Mesendoderm (in vitro differentiated cells): ENCODE measurements at regions not wholly inside any gene's neighbourhood (a gene's known extent, or its start where the extent isn't known, plus 50 kb on each side); places are given as distances from the start of the nearest gene placed in this dataset.

Experiments
- DNase-seq: peaks from one replicate; pipeline ENCODE4 v3.0.0; 2013
- H2AK5ac ChIP-seq: 2 replicates; pipeline ENCODE4 v1.6.1; 2013; ENCODE audit warnings: low read length, inconsistent platforms
- H2BK120ac ChIP-seq: 2 replicates; pipeline ENCODE4 v1.6.1; 2013; ENCODE audit warnings: low read depth, mild to moderate bottlenecking, low read length, moderate library complexity, mixed read lengths
- H2BK15ac ChIP-seq: replicated peaks from 2 replicates; pipeline ENCODE4 v1.6.1; 2013; ENCODE audit warnings: low read depth, mild to moderate bottlenecking, moderate library complexity
- H2BK5ac ChIP-seq: 2 replicates; pipeline ENCODE4 v1.6.1; 2013; ENCODE audit warnings: low read length, inconsistent platforms
- H3K18ac ChIP-seq: 2 replicates; pipeline ENCODE4 v1.6.1; 2013; ENCODE audit warnings: mild to moderate bottlenecking, low read length, mixed read lengths
- H3K23ac ChIP-seq: one replicate; pipeline ENCODE4 v1.6.1; 2013; ENCODE audit warnings: low read length
- H3K27ac ChIP-seq: 2 replicates; pipeline ENCODE4 v1.5.1; 2013; ENCODE audit warnings: low read depth, mild to moderate bottlenecking, inconsistent platforms, low read length, moderate library complexity
- H3K27me3 ChIP-seq: 2 replicates; pipeline ENCODE4 v1.6.1; 2013; ENCODE audit warnings: low read length, control low read depth, mild to moderate bottlenecking, inconsistent platforms; ENCODE audit not compliant: insufficient read depth, poor library complexity
- H3K36me3 ChIP-seq: 2 replicates; pipeline ENCODE4 v1.6.1; 2013; ENCODE audit warnings: low read length, inconsistent platforms; ENCODE audit not compliant: control insufficient read depth, insufficient read depth
- H3K4ac ChIP-seq: one replicate; pipeline ENCODE4 v1.6.1; 2013; ENCODE audit warnings: low read depth, mild to moderate bottlenecking, low read length, moderate library complexity
- H3K4me1 ChIP-seq: 2 replicates; pipeline ENCODE4 v1.6.1; 2013; ENCODE audit warnings: low read depth, low read length, inconsistent platforms; ENCODE audit not compliant: control insufficient read depth
- H3K4me2 ChIP-seq: 2 replicates; pipeline ENCODE4 v1.6.1; 2013; ENCODE audit warnings: low read length
- H3K4me3 ChIP-seq: 2 replicates; pipeline ENCODE4 v1.5.1; 2013; ENCODE audit warnings: mild to moderate bottlenecking, low read length
- H3K56ac ChIP-seq: one replicate; pipeline ENCODE4 v1.6.1; 2013; ENCODE audit warnings: low read length
- H3K79me1 ChIP-seq: 2 replicates; pipeline ENCODE4 v1.6.1; 2013; ENCODE audit warnings: low read length, inconsistent platforms
- H3K79me2 ChIP-seq: 2 replicates; pipeline ENCODE4 v1.6.1; 2013; ENCODE audit warnings: mild to moderate bottlenecking, low read length; ENCODE audit not compliant: control insufficient read depth, insufficient read depth
- H3K9ac ChIP-seq: 2 replicates; pipeline ENCODE4 v1.6.1; 2013; ENCODE audit warnings: low read length, inconsistent platforms
- H4K5ac ChIP-seq: one replicate; pipeline ENCODE4 v1.6.1; 2013; ENCODE audit warnings: low read length
- H4K8ac ChIP-seq: one replicate; pipeline ENCODE4 v1.6.1; 2013; ENCODE audit warnings: low read depth, mild to moderate bottlenecking, control low read depth, low read length, moderate library complexity
- WGBS: extraction: QIAGEN DNeasy Blood & Tissue Kit; methylation state at CpG from one replicate; pipeline ENCODE4 v1.1.7; 2013; ENCODE audit warnings: low lambda C conversion rate, missing lambda C conversion rate; ENCODE audit not compliant: insufficient coverage; ENCODE audit errors: extremely low coverage; 5-methylcytosine and 5-hydroxymethylcytosine counted together

DNA sequence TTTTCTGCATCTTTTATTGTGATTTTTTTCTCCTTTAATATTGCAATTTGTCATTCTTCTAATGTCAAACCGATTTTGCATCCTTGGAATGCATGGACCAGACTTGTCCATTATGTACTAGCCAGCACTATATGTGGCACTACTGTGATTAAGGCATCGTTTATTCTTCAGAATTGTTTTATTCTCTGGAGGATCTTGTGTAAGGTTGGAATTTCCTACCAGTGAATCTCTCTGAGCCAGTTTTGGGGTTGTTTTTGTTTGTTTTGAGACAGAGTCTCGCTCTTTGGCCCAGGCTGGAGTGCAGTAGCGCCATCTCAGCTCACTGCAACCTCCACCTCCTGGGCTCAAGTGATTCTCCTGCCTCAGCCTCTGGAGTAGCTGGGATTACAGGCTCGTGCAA, 58.5 kb downstream of the IGLL5 start:
- Histone ChIP-seq H2BK5ac (no peak overlapping the region), H3K79me1 (no peaks in the 10 kb centered on the region), H3K9ac (no peak overlapping the region), H3K79me2 (no peaks in the 10 kb centered on the region), H4K8ac (no peak overlapping the region), H3K56ac (no peak overlapping the region), H3K27me3 (no peaks in the 10 kb centered on the region), H3K4ac (no peak overlapping the region), H2AK5ac (no peak overlapping the region), H3K36me3 (no peaks in the 10 kb centered on the region), H3K18ac (no peak overlapping the region), H3K4me2 (no peak overlapping the region), H2BK120ac (no peak overlapping the region), H3K23ac (no peak overlapping the region), H4K5ac (no peak overlapping the region), H3K4me1 (peaks cover 6% of the 10 kb centered on the region), H2BK15ac (no peak overlapping the region), H3K27ac (no peak overlapping the region), H3K4me3 (no peak overlapping the region)
- no peak for DNase-seq
- no CpG with 5 or more reads among the region's 5 CpGs for WGBS

DNA sequence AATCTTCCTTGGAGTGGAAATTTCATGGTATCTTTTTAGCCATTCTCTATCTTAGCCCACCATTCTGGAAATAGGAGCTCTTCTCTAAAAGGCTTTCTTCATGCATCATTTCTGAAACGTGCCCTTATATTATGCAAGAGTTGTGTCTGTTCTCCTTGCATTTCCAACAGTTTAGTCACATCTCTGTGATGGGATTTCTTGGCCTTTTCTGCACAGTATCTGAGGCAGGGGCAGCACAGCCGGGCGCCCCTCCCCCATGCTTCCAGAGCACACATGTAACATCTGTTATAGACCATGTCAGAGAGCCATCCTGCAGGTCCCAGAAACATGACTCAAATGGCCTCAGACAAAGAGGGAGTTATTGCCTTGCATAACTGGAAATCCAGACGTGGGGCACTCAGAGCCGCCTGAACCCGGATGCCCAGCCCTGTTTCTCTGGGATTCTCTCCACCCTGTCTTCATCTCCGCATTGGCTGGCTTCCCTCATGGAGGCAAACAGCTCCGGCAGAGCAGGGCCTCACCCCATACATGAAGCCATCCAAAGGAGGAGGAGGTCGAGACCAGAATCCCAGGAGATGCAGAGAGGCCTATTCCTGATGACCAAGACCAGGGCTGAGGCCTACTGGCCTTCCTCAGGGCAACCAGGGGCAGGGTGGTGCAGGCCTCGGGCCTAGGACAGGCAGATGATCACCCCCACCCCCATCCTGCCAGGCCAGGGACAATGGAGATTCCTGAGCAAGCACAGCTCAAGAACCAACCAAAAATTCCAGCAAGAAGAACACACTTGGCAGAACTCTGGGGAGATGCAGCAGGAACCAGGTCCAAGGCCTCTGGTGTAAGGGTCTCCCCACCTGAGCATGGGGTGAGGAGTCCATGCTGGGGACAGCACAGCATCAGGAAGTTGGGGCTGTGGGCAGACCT, 61.3 kb downstream of the IGLL5 start:
- no peaks in the 10 kb centered on the region for H3K4me1 ChIP-seq
- no peak overlapping the region for H3K27ac ChIP-seq

DNA sequence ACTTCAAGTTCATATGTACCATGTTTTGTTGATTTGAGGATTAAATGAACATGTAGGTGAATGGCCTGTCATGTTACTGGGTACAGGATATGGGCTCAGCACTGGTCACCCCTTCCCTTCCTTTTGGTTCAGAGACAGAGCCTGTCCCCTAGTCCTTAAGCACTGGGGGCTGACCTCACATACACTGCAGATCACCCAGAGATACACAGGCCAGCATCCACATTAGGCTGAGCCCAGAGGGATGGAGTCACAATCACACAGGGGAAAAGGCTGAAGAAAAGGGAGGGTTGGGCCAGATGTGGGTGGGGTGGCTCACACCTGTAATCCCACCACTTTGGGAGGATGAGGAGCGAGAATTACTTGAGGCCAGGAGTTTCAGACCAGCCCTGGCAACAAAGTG, 62.3 kb downstream of the IGLL5 start:
- WGBS, result no CpG with 5 or more reads among the region's 1 CpG
- H3K4me1 ChIP-seq, result no peaks in the 10 kb centered on the region

More for the DNA sequence above, 61.3 kb downstream of the IGLL5 start:
- H2BK15ac ChIP-seq, result no peak overlapping the region
- H2BK5ac ChIP-seq, result no peak overlapping the region
- no peak overlapping the region for H3K4ac ChIP-seq
- H4K8ac ChIP-seq, result no peak overlapping the region
- H3K4me3 ChIP-seq, result no peak overlapping the region
- no peak for DNase-seq
- no peaks in the 10 kb centered on the region for H3K79me2 ChIP-seq
- no peak overlapping the region for H3K18ac ChIP-seq
- no peak overlapping the region for H2AK5ac ChIP-seq
- no CpG with 5 or more reads among the region's 10 CpGs for WGBS
- no peak overlapping the region for H3K56ac ChIP-seq
- H3K23ac ChIP-seq, result no peak overlapping the region
- no peak overlapping the region for H3K4me2 ChIP-seq
- no peak overlapping the region for H2BK120ac ChIP-seq
- no peak overlapping the region for H4K5ac ChIP-seq
- H3K36me3 ChIP-seq, result no peaks in the 10 kb centered on the region
- H3K9ac ChIP-seq, result no peak overlapping the region
- H3K79me1 ChIP-seq, result no peaks in the 10 kb centered on the region
- H3K27me3 ChIP-seq, result no peaks in the 10 kb centered on the region

DNA sequence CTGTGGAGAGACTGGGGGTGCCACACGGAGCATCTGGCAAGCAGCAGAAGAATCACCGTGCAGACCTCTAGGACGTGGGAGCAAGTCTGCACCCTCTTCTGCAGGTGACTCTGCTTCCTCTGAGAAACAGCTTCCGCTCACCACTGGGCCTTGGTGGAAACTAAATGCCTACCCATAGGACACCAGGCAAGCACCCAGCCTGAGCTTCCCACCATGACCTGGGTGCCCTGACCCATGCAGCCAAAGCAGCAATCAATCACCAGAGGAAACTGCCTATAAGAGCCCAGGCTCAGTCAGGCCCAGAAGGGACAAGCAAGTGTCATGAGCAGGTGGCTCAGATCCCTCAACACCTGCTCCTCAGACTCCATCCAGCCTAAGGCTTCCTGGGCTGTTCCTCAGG, 63.4 kb downstream of the IGLL5 start:
- H3K79me1 ChIP-seq, result no peaks in the 10 kb centered on the region
- no peak overlapping the region for H3K4me3 ChIP-seq
- H3K56ac ChIP-seq, result no peak overlapping the region
- no peak overlapping the region for H3K18ac ChIP-seq
- no CpG with 5 or more reads among the region's 4 CpGs for WGBS
- H2BK5ac ChIP-seq, result no peak overlapping the region
- H3K4me1 ChIP-seq, result no peaks in the 10 kb centered on the region
- no peak overlapping the region for H3K23ac ChIP-seq
- no peak overlapping the region for H3K9ac ChIP-seq
- H3K79me2 ChIP-seq, result no peaks in the 10 kb centered on the region
- H3K27ac ChIP-seq, result no peak overlapping the region
- no peak for DNase-seq
- no peaks in the 10 kb centered on the region for H3K36me3 ChIP-seq
- H4K5ac ChIP-seq, result no peak overlapping the region
- no peak overlapping the region for H3K4ac ChIP-seq
- no peak overlapping the region for H3K4me2 ChIP-seq
- no peaks in the 10 kb centered on the region for H3K27me3 ChIP-seq
- H4K8ac ChIP-seq, result no peak overlapping the region
- no peak overlapping the region for H2BK120ac ChIP-seq
- no peak overlapping the region for H2AK5ac ChIP-seq
- H2BK15ac ChIP-seq, result no peak overlapping the region

More for the DNA sequence above, 62.3 kb downstream of the IGLL5 start:
- DNase-seq, result no peak
- H3K4me3 ChIP-seq, result no peak overlapping the region
- no peak overlapping the region for H3K18ac ChIP-seq
- no peaks in the 10 kb centered on the region for H3K79me2 ChIP-seq
- no peak overlapping the region for H2BK120ac ChIP-seq
- H4K5ac ChIP-seq, result no peak overlapping the region
- no peak overlapping the region for H4K8ac ChIP-seq
- H3K36me3 ChIP-seq, result no peaks in the 10 kb centered on the region
- no peaks in the 10 kb centered on the region for H3K27me3 ChIP-seq
- no peak overlapping the region for H2AK5ac ChIP-seq
- H3K79me1 ChIP-seq, result no peaks in the 10 kb centered on the region
- no peak overlapping the region for H3K4ac ChIP-seq
- no peak overlapping the region for H3K4me2 ChIP-seq
- H3K56ac ChIP-seq, result no peak overlapping the region
- no peak overlapping the region for H2BK5ac ChIP-seq
- H3K27ac ChIP-seq, result no peak overlapping the region
- H2BK15ac ChIP-seq, result no peak overlapping the region
- no peak overlapping the region for H3K9ac ChIP-seq
- H3K23ac ChIP-seq, result no peak overlapping the region

DNA sequence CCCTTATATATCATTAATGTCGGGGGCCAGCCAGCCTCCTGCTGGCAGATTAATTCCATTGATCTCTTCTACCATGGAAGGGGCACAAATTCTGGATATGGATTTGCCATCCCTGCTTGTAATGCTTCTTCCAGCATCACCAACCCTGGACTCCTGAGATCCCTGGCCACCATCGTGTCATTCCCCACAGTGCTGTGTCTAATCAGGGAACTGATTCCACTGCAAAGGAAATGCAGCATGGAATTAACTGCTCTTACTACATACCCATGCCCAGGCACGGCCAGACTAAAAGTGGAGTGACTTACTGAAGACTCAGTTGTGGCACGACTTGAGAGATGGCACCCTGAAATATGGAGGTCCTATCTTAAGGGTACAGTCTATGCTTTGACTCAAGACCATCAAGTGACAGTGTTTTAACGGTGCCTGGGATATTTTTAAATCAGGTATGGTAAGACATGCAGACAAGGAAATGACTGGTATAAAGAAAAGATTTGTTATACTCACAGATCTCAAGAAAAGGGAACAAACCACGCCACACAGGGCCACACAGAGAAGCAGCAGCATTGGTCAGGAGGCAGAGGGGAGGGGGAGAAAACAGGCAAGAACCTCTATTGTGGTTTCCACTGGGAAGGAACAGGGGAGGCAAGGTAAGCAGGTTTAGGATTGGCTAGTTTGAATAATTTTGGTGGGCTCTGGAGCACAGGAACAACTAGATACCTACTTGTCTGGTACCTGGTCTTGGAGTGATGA, 65.1 kb downstream of the IGLL5 start:
- H2AK5ac ChIP-seq, result no peak overlapping the region
- no peak overlapping the region for H3K23ac ChIP-seq
- H3K4me1 ChIP-seq, result no peaks in the 10 kb centered on the region
- no peak for DNase-seq
- H3K4me2 ChIP-seq, result no peak overlapping the region
- no peaks in the 10 kb centered on the region for H3K36me3 ChIP-seq
- no peak overlapping the region for H3K4me3 ChIP-seq
- no peaks in the 10 kb centered on the region for H3K27me3 ChIP-seq
- H2BK5ac ChIP-seq, result no peak overlapping the region
- no peak overlapping the region for H3K27ac ChIP-seq
- H3K79me1 ChIP-seq, result no peaks in the 10 kb centered on the region
- no peaks in the 10 kb centered on the region for H3K79me2 ChIP-seq
- no peak overlapping the region for H2BK15ac ChIP-seq
- no peak overlapping the region for H3K56ac ChIP-seq
- no peak overlapping the region for H3K9ac ChIP-seq
- no peak overlapping the region for H4K5ac ChIP-seq
- WGBS, result no CpG with 5 or more reads among the region's 6 CpGs
- H2BK120ac ChIP-seq, result no peak overlapping the region
- H3K4ac ChIP-seq, result no peak overlapping the region
- no peak overlapping the region for H3K18ac ChIP-seq
- no peak overlapping the region for H4K8ac ChIP-seq
